Glomerular visceral epithelial cell (primary cell): ENCODE measurements at regions not wholly inside any gene's neighbourhood (a gene's known extent, or its start where the extent isn't known, plus 50 kb on each side); places are given as distances from the start of the nearest gene placed in this dataset.

ENCODE experiments used
- DNase-seq: peaks from one replicate; pipeline ENCODE4 v3.0.0-alpha.2; 2016; ENCODE audit errors: extremely low spot score

DNA sequence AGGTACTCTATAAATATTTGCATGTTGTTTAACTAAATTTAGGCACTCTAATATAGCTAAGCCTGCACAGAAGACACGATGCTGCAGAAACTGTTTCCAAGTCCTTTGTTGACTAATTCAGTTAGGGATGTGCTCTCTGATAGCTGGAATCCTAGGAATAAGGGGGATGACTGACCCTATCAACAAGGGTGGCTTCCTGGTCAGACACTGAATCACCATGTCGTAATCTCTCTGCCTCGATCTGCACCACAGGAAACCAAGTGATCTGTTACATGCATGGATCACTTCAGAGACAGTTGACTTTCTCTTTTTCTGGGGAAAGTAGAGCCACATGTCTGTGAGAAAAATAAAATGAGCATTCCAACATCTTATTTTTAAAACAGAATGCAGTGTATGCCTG lies 169.1 kb downstream of the GUCY2F start:
- DNase-seq = no peak

DNA sequence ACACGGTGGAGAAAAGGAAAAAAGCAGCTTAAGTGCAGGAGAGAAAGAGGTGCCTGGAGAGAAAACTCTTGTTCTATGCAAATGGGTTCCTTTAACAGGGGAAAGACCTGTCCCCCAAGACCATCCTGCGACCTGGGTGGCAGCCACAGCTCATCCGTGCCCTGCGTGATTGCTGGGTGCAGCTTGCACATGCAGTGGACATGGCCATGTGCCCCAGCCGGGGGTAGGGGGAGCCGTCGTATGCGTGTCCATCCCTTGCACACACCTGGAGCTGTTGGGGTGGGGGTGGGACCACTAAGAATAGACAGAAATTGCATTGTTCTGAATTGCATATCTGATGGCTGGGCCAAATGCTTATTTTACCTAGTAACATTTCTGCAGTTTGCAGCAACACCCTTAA lies 171.9 kb downstream of the GUCY2F start:
- DNase-seq = no peak

DNA sequence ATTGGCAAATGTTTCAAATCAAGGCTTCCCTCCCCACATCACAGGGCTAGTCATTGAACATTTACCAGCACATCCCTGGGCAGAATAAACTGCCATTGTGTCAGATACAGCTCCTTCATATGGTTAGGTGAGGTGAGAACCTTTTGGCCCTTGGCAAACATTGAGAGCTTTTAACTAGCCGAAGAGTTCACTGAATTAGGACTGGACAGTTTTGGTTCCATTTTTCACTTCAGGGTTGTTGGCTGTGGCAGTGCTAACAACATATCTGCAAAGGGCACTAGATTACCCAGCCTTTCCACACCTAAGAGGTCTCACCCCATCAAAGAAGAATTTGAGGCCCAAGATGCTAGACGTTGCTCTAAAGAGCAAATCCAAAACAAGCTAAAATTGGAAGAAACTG lies 180.7 kb downstream of the GUCY2F start:
- no peak for DNase-seq

DNA sequence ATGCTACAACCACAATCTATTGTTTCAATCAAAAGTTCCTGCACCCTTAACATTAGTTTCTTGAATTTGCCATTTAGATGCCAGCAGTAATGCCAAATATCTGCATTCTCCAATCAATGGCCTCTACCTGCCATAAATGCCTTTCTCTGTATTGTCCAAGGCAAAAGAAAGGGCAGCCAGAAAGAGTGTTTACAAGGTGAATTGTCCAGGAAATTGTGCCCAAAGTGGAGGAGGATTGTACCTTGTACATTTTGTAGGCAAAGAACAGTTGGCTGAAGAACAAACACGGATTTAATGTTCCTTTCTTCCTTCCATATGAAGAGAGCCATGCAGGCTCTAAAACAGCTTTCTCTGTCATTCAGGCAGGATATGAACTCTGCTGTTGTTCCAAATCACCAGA lies 181.5 kb downstream of the GUCY2F start:
- DNase-seq = no peak

DNA sequence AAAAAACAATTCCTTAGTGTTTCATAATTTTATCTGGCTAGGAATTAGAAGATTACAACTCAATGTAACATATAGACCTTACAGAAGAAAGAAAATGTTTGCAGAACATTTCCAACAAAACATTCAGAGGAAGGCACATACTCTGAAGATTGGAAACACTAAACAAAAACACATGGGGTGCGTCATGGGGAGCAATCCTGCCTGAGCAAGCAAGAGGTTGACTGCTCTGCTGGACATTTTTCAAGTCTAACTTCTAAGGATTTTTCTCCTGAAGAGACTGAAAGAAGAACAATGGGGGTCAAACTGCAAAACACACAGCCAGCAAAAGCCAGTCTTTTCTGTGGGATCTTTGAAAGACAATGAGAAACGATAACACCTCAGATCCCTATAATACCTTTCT lies 182.8 kb downstream of the GUCY2F start:
- no peak for DNase-seq

DNA sequence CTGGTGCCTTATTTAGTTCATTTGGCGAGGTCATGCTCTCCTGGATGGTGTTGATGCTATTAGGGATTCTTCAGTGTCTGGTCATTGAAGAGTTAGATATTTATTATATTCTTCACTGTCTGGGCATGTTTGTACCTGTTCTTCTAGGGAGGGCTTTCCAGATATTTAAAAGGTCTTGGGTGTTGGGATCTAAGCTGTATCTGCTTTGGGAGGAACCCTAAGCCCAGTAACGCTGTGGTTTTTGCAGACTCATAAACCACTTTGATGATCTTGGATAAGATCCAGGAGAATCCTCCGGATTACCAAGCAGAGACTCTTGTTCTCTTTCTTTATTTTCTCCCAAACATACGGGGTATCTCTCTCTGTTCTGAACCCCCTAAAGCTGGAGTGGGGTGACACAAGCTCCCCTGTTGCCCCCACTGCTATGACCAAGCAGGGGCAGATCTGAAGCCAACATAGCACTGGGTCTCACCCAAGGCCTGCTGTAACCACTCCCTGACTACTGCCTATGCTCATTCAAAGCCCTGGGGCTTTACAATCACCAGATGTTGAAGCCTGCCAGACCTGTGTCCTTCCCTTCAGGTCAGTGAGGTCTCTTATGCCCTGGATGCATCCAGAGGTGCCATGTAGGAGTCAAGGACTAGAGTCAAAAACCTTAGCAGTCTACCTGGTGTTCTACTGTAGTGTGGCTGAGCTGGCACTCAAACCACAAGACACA lies 187.6 kb downstream of the GUCY2F start:
- DNase-seq = no peak

DNA sequence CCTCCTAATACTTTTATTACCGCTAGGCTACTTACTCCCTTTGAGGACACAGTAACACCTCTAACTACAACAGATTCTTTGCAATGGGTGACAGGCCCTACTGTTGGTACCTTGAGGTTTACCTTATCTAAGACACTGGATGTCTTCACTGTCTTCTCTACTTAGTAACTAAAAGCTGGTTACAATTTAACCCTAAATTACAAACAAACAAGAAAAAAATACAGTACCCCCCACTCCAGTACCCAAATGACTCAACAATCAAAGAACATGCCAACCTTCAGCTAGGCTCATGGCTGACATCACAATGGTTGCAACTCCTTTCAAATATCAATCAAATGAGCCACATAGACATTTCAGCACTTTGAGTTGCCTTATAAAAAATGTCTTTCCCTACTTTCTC lies 198.0 kb downstream of the GUCY2F start:
- DNase-seq = no peak

DNA sequence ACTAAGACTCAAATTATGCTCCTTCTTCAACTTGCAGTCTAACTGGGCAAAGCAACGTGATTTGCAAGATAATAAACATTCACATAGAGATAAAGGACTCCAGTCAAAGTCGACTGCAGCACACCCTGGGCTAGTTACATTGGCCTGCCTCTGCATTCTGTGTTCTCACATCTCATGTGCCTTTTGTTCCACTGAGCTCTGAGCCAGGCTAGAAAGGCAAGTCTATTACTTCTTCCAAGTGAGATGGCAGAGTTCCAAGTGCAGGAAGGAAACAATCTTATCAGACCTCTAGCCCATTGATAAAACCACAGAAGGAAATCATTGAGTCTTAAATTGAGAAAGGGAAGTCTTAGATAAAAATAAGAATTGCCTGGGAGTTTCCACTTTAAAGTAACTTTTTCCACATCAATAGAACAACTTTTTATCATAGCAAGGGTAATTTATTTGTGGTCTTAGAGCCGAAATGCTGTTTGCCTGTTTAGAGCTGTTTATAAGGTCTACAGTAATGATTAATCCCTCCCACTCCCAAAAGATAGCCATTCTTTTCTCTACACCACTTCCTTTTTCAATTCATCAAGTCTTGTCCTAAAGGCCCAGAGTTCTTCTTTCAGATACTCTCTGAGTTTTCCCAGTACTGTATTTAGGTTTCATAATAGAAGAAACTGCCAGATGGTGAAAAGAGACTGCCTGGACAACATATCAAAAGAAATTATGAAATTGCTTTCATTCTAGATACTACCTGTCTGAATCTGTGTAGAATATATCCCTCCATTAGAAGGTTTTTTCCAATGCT lies 200.2 kb downstream of the GUCY2F start:
- DNase-seq = no peak

DNA sequence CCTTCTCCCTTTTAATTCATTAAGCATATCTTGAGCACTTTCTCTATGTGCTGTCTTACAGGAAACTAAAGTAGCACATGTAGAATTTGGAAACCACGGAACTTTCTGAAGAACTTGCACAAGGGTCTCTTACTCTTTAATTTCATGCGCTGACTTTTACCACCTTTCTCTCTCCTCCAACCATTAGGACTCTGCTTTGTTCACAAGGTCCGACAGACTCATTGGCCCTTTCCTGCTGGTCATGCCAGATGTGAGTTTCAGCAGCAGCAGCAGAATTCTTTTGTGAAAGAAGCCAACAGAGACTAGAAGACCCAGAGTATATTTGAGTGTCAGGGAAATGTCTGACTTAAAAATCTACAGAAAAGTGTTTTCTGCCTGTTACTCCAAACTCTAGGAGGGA lies 207.1 kb downstream of the GUCY2F start:
- DNase-seq = no peak

DNA sequence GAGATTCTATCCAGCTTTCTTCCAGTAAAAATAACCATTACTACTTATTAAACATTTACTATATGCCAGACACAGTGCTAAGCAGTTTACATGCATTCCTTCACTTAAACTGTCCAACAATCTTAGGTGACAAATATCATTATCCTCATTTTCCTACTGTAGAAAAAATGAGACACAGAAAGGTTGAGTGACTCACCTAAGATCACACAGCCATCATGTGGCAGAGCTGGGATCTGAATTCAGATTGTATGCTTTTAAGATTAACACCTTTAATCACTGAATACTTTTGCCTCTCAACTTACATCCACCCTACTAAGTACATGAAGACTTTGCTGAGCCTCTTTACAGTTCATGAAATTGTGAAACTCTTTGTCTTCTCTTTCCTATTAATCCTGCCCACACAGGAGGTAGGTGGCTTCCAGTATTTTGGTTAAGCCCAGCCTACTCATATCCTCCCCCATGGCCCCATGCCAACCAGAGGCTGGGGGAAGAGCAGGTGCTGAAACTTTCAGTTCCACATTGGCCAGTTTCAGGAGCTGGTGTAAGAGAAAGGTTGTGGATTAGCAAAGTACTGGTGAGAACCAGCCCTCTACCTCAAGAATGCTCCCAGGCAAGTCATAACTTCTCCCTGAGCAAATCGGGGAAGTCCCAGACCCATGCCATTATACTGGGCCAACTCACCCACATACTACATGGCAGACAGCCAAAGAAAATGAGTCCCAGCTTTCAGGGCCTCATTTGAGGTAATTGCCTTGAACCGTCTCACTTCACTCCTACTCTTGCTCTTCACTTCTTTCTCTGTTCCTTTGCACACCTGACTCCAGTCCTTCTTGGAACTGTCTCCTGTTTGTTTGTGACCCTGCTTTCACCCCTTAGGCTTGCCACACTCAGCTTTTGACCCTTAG lies 211.1 kb downstream of the GUCY2F start:
- peak; percentile 1 for DNase-seq

DNA sequence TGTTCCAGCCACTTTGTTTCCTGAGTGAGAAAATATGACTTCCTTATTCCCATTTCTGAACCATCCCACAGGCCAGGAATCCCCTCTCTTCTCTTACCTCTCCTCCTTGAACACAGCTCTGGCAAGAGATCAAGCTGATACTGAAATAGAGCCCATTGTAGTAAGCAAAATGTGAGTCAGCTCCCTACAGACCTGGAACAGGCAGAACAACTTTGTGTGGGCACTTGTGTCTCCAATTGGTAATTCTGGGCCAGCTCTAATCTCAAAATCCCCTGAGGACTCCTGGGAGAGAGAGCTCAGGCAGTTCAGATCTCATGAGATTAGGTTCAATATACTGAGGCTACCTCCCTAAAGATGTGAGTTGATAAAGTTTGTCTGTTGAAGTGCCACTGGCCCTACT lies 213.5 kb downstream of the GUCY2F start:
- DNase-seq = no peak

DNA sequence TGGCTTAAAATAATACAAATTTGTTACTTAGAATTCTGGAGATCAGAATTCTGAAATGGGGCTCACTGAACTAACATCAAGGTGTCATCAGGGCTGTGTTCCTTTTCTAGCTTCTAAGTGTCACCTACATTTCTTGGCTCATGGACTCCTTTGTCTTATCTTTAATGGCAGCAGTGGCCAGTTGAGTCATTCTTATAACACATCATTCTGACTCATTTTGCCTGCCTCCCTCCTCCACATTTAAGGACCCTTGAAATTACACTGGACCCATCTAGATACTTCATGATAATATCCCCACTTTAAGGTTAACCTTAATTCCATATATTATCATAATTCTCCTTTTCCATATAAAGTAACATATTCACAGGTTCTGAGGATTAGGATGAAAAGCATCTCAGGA lies 215.9 kb downstream of the GUCY2F start:
- no peak for DNase-seq

DNA sequence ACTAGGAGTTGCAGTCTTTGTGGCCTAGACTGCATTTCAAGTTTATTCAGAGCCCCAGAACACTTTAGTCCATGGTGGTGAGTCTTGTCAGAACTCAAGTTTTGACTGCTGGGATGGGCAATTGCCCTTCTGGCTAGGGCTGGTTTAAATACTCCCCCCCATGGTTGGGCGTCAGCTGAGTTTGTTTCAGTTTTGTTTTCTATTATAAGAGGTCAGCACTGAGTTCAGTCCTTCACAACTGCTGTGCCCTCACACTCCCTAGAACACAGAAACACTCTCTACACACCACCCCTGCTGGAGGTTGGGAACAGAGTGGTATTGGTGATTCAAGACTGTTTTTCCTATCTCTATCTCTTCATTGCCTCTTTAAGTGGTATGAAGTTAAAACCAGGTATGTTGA lies 217.0 kb downstream of the GUCY2F start:
- no peak for DNase-seq

DNA sequence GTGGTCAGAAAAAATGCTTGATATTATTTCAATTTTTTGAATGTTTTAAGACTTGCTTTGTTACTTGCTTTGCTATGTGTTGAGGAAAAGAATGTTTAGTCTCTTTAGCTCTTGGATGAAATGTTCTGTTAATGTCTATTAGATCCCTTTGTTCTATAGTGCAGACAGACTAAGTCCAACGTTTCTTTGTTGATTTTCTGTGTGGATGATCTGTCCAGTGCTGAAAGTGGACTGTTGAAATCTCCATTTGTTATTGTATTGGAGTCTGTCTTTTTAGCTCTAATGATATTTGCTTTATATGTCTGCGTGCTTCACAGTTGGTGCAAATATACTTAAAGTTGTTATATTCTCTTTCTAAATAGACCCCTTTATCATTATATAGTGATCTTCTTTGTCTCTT lies 220.6 kb downstream of the GUCY2F start:
- no peak for DNase-seq

DNA sequence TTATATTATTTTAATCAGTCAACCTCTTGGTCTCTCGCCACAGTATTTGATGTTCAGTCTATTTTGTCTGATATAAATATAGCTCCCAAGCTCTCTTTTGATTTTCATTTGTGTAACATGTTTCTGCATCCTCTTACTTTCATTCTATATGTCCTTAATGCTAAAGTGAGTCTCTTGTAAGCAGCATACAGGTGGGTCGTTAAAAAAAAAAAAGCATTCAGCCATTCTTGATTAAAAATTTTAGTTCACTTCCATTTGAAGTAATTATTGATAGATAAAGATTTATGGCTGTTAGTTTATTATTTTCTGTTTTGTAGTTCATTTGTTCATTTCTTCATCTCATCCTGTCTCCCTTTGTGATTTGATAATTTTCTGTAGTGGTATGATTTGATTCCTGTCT lies 229.1 kb downstream of the GUCY2F start:
- DNase-seq = no peak

DNA sequence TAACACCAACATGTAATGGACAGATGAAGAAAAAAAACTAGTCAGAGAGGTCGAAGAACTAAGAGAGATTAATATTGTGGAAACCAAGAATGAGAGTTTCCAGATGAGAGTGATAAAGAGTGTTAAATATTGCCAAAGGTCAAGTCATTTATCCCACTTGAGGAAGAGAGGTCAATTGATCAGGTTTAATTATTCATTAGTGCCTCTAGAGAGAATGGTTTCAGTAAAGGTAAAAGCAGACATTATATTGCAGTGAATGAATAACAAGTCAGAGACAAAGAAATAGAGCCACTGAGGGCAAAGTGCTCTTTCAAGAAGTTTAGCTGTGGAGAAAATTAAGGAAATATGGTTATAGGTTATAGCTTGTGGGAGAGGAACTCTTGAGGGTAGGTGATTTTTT lies 263.1 kb downstream of the GUCY2F start:
- no peak for DNase-seq

DNA sequence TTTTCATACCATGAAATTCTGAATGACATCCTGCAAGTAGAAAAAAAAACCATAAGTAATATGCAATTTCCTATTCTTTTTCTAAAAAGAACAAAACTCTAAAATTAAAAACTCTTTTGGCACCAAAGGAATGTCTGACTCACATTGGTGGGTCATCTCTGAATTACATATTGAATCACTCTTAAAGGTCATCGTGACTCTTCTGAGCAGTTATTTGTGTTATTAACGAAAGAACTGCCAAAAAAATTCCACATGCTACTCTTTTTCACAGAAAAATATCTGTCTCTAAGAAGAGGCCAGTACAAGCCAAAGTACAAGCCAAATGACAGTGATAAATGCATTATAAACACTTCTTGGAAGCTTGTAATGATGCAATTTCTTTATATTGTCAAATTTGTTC lies 282.2 kb downstream of the GUCY2F start:
- DNase-seq = no peak

DNA sequence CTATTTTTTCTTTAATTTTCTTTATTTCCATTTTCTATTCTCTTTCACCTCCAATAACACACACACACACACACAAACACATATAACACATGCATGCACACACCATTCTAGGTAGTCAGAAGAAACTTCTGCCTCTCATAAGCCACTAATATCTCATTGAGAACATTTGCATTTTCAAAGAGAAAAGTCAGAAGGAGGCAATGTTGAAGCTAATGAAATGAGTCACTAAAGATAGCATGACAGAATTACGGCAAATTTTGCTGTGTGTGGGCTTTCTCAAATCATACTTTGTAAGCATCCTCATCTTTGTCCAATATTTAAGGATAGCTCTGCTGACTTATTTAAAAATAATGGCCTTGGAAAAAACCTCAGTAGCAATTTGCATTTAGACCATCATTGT lies 291.3 kb downstream of the GUCY2F start:
- DNase-seq = no peak

DNA sequence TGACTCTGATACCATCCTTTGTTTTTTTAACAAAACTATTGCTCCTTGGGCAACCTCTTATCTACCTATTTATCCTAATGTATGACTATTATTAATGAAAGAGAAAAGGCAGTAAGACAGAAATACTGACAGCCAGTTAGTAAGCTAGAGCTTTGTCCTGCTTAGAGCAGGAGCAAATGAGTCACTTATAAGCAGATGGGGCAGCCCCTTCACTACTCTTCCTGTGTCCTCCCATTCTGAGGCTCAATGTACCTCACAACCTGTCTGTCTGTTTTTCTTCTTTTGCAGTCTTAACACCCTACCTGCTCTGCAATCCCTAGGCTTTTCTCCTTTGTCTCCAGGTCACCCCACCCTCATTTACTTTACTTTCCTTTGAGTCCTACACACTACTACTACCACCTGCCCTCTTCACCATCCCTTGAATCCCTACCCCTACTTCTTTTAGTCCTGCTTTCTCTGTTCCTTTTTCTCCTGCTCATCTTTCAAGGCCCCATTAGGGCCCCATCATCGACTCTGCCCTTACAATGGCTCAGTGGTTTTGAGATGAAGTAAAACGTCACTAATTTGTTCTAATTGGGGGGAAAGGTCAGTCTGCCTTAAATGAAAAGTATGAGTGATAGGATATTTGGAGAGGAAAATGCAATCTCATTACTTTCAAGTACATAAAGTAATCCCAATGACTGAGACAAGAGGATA lies 294.3 kb downstream of the GUCY2F start:
- DNase-seq = no peak

DNA sequence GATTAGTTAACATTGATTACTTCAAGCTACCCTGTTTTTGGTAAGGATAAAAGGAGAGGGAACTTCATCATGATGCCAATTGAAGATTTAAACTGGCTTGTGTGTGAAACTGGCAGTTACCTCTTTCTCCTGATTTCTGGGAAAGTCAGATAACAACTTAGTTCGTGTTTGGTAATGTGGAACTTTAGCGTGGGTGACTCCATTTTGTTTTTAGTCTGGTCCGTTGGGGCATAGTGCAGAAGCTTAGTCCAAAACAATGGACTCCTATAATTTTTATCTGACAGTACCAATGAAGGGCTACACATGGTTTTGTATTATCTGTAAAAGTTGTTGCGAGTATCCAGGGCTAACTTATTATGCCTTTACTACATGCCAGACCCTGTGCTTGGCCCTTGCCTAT lies 294.9 kb downstream of the GUCY2F start:
- DNase-seq = no peak

DNA sequence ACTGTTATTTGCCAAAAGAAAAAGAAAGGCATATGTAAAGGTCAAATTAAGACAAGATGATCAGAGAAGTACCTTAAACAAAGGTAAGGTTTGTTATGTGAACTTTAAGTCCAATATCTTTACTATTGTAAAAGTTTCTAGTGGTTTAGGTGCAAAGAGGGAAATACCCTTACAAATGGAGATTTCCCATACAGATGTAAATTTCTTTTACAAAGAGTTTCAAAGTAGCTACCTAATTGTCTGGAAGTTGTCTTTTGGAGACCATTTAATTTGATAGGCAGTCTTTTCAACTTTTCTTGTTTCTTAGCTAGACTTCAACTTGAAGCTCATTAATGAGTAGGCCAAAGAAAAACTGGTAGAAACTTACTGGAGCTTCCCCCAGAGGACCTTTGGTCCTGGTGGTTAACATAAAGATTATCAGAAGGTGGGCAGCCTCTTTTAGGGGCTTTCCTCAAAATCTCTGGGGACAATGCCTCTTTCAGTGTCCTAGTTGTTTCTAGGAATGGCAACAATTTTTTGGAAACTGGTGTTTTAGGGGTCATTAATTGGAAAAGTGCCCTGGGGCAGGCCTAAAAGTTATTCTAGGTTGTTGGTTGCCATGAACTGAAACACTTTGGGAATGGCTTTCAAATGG lies 297.3 kb downstream of the GUCY2F start:
- DNase-seq = no peak
